Cardiac fibroblast (primary cell): ENCODE measurements at regions not wholly inside any gene's neighbourhood (a gene's known extent, or its start where the extent isn't known, plus 50 kb on each side); places are given as distances from the start of the nearest gene placed in this dataset.

Experiments used
- DNase-seq, 2 donors: peaks; one replicate each; pipeline versions ENCODE4 v3.0.0 to v3.0.0-alpha.2; 2010; ENCODE audit warnings: low read depth in 2 of 2
- H3K4me3 ChIP-seq, 2 donors: replicated peaks in 1 of 2; 1 replicate in 1 of 2; 2 replicates in 1 of 2; pipeline ENCODE4 v1.5.1; 2011; ENCODE audit warnings: low read depth in 2 of 2, low read length in 2 of 2, mild to moderate bottlenecking in 2 of 2, moderate library complexity in 1 of 2
- CTCF ChIP-seq: IDR thresholded peaks from one replicate; pipeline ENCODE4 v1.5.1; 2011; ENCODE audit warnings: low read depth, mild to moderate bottlenecking, low read length, inconsistent platforms

DNA sequence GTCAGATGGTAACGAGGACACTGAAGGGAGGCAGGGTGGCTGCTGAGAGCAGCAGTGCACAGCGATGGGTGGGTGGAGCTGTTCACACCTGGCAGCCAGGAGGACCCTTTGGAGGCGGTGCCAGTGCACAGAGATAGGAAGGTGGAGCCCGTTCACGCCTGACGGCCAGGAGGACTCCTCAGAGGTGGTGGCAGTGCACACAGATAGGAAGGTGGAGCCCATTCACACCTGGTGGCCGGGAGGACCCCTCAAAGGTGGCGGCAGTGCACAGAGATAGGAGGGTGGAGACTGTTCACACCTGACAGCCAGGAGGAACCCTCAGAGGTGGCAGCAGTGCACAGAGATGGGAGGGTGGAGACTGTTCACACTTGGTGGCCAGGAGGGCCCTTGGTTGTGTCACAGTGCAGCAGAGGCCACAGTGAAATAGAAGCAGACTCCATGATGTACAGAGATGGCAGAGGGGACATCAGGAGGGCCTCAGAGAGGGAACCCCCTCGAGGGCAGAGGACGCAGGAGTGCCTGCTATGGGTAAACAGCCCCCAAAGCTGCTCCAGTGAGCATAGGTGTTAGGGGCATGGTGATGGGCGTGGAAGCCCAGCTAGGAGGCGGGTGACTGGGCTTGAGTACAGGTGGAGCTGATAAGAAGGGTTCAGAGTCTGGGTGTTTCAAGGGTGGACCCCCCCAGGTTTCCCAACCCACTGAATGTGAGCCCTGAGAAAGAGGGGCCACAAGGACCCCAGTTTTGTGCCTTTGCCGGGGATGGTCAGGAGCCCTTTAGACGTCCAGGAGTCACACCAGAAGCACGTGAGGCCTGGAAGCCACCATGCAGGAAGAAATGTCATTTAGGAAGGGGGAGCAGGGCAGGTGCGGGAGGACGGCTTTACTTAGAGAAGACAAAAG lies 566.7 kb downstream of the BRD1 start:
- DNase-seq: no peak
- H3K4me3 ChIP-seq: no peak overlapping the region
- no peak for TF ChIP-seq CTCF

GRCh38 chr22:49259839-49260615 lies 567.6 kb downstream of the BRD1 start:
- TF ChIP-seq CTCF: no peak
- no peak overlapping the region for H3K4me3 ChIP-seq
- DNase-seq: no peak

- no peak overlapping the region for H3K4me3 ChIP-seq
- no peak for DNase-seq
- TF ChIP-seq CTCF: no peak
Observed at GRCh38 chr22:49258107-49259010, 569.3 kb downstream of the BRD1 start.

DNA sequence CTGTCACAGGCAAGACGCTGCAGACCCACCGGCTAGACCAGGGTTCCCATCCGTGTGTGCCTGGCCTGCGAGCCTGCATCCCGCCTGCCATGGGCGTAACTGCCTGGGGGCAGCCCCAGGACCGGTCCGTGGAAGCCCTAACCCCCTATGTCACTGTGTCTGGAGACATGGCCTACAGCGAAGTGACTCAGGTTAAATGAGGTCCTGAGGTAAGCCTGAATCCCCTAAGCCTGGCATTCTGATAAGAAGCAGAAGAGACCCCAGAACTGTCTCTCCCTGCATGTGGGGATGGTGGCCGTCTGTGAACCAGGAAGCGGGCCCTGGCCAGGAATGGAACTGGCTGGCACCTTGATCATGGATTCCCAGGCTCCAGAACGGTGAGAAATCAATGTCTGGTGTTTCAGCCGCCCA lies 570.1 kb downstream of the BRD1 start:
- DNase-seq: no peak
- TF ChIP-seq CTCF: no peak
- H3K4me3 ChIP-seq: no peak overlapping the region

DNA sequence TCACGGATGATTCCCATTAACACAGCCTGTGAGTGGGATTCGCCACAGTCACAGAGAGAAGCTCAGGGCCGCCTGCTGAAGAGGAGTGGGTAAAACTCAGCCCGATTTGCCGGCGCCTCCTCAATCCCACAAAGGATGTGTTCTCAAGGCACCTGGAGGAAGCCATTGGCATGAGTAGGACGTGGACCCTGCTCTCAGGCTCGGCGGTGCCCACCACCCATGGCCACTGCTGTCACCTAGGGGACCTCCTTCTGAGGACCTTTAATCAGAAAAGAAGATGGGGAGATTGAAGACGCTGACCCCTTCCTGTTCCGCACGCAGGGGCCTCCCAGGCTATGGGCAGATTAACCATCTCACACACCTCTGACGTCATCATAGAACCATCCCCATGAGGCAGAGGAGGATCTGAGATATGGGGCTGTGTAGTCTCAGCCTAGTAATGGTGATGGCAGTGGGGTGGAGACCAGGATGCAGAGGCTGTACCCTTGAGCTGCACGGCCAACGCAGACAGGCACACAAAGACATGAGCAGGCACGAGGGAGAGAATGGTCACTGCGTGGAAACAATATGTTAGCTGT lies 571.8 kb downstream of the BRD1 start:
- no peak for TF ChIP-seq CTCF
- H3K4me3 ChIP-seq: no peak overlapping the region
- DNase-seq: no peak

- TF ChIP-seq CTCF: no peak
- DNase-seq: no peak
Observed at GRCh38 chr22:49255154-49255553, 572.5 kb downstream of the BRD1 start.

More at GRCh38 chr22:49255154-49255553, 572.5 kb downstream of the BRD1 start:
- H3K4me3 ChIP-seq: no peak overlapping the region
